ENCODE measurements at regions not wholly inside any gene's neighbourhood (a gene's known extent, or its start where the extent isn't known, plus 50 kb on each side); places are given as distances from the start of the nearest gene placed in this dataset.

- no peaks in the 10 kb centered on the region for H3K36me3 ChIP-seq (ENCODE audit: control insufficient read depth, insufficient read depth, low read length)
- DNase-seq (ENCODE audit: low read depth): no peak
- TF ChIP-seq CTCF (IDR thresholded peaks at IDR 0.05; ENCODE audit: insufficient read depth, low read length, poor library complexity, severe bottlenecking): no peak
- no peaks in the 10 kb centered on the region for H3K27me3 ChIP-seq (ENCODE audit: control insufficient read depth, insufficient read depth, low read length)
- H3K4me3 ChIP-seq (ENCODE audit: low read depth, low read length): no peak overlapping the region
Measured at GRCh38 chr2:203594541-203594940, 59.4 kb upstream of the RAPH1 start.

- no peak overlapping the region for H3K4me3 ChIP-seq (ENCODE audit: low read depth, low read length)
- no peak for DNase-seq (ENCODE audit: low read depth)
- no peaks in the 10 kb centered on the region for H3K27me3 ChIP-seq (ENCODE audit: control insufficient read depth, insufficient read depth, low read length)
- no peaks in the 10 kb centered on the region for H3K36me3 ChIP-seq (ENCODE audit: control insufficient read depth, insufficient read depth, low read length)
- TF ChIP-seq CTCF (IDR thresholded peaks at IDR 0.05; ENCODE audit: insufficient read depth, low read length, poor library complexity, severe bottlenecking): no peak
Measured at GRCh38 chr2:203596183-203596582, 61.1 kb upstream of the RAPH1 start.

GRCh38 chr2:203599509-203599908 lies 64.4 kb upstream of the RAPH1 start:
- no peaks in the 10 kb centered on the region for H3K36me3 ChIP-seq (ENCODE audit: control insufficient read depth, insufficient read depth, low read length)

GRCh38 chr2:203600286-203600685 lies 65.2 kb upstream of the RAPH1 start:
- Histone ChIP-seq H3K36me3 (ENCODE audit: control insufficient read depth, insufficient read depth, low read length) (no peaks in the 10 kb centered on the region), H3K4me3 (ENCODE audit: low read depth, low read length) (no peak overlapping the region), H3K27me3 (ENCODE audit: control insufficient read depth, insufficient read depth, low read length) (no peaks in the 10 kb centered on the region)
- TF ChIP-seq CTCF (IDR thresholded peaks at IDR 0.05; ENCODE audit: insufficient read depth, low read length, poor library complexity, severe bottlenecking): no peak
- DNase-seq (ENCODE audit: low read depth): no peak

More at GRCh38 chr2:203599509-203599908, 64.4 kb upstream of the RAPH1 start:
- no peak for TF ChIP-seq CTCF (IDR thresholded peaks at IDR 0.05; ENCODE audit: insufficient read depth, low read length, poor library complexity, severe bottlenecking)
- Histone ChIP-seq H3K4me3 (ENCODE audit: low read depth, low read length) (no peak overlapping the region), H3K27me3 (ENCODE audit: control insufficient read depth, insufficient read depth, low read length) (no peaks in the 10 kb centered on the region)
- DNase-seq (ENCODE audit: low read depth): no peak

GRCh38 chr2:203603456-203604389 lies 68.6 kb upstream of the RAPH1 start:
- H3K36me3 ChIP-seq (ENCODE audit: control insufficient read depth, insufficient read depth, low read length): no peaks in the 10 kb centered on the region
- H3K27me3 ChIP-seq (ENCODE audit: control insufficient read depth, insufficient read depth, low read length): no peaks in the 10 kb centered on the region
- TF ChIP-seq CTCF (IDR thresholded peaks at IDR 0.05; ENCODE audit: insufficient read depth, low read length, poor library complexity, severe bottlenecking): no peak
- DNase-seq (ENCODE audit: low read depth): no peak
- H3K4me3 ChIP-seq (ENCODE audit: low read depth, low read length): no peak overlapping the region

Data from kidney epithelial cell (primary cell).